PFSK-1 (cell line): ENCODE measurements at regions not wholly inside any gene's neighbourhood (a gene's known extent, or its start where the extent isn't known, plus 50 kb on each side); places are given as distances from the start of the nearest gene placed in this dataset.

Experiments used
- FOXP2 ChIP-seq: optimal IDR thresholded peaks from 2 replicates; pipeline ENCODE3; 2011; ENCODE audit warnings: borderline replicate concordance, control low read depth, inconsistent platforms; ENCODE audit not compliant: insufficient read depth; ENCODE audit errors: extremely low read length, extremely low read depth
- POLR2AphosphoS5 ChIP-seq: IDR thresholded peaks from 2 replicates; pipeline ENCODE4 v1.6.1; 2012; ENCODE audit warnings: low read depth, mild to moderate bottlenecking, control low read depth, low read length, moderate library complexity
- SIN3A ChIP-seq: IDR thresholded peaks from 2 replicates; pipeline ENCODE4 v1.6.1; 2012; ENCODE audit warnings: mild to moderate bottlenecking, low read length, moderate library complexity, borderline replicate concordance; ENCODE audit not compliant: insufficient read depth
- TAF1 ChIP-seq: IDR thresholded peaks from 2 replicates; pipeline ENCODE4 v1.6.1; 2012; ENCODE audit warnings: low read length, control low read depth, borderline replicate concordance; ENCODE audit not compliant: insufficient read depth
- TF ChIP-seq, protein P1 (sequence below), 2 experiments: IDR thresholded peaks; 2 replicates each; pipeline versions ENCODE4 v1.6.1 to v1.8.0; 2011 to 2012; ENCODE audit warnings: low read depth in 2 of 2, low read length in 2 of 2, control low read depth in 1 of 2, inconsistent platforms in 1 of 2, mild to moderate bottlenecking in 1 of 2, moderate library complexity in 1 of 2; ENCODE audit not compliant: insufficient read depth in 1 of 2

DNA sequence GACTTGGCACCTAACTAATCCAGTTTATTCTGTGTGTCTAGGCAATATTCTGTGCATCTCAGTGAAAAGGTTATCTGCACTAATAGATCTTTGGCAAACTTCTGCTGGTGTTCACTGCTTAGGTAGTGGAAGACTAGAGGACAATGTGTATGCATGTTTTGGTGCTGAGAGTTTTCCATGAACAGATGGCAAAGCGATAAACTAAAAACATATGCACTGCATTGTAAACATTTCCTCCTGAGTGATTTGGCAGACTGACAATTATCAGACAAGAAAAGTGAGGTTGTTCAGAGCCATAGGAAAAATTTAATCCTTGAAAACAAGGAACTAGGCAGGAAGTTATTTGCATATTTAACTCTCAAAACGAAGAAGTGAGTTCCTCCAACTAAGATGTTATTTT is 400.4 kb downstream of the ATP23 start:
- TF ChIP-seq POLR2AphosphoS5 (no peak), TAF1 (no peak), SIN3A (no peak), FOXP2 (no peak)
- TF ChIP-seq, protein P1, sequence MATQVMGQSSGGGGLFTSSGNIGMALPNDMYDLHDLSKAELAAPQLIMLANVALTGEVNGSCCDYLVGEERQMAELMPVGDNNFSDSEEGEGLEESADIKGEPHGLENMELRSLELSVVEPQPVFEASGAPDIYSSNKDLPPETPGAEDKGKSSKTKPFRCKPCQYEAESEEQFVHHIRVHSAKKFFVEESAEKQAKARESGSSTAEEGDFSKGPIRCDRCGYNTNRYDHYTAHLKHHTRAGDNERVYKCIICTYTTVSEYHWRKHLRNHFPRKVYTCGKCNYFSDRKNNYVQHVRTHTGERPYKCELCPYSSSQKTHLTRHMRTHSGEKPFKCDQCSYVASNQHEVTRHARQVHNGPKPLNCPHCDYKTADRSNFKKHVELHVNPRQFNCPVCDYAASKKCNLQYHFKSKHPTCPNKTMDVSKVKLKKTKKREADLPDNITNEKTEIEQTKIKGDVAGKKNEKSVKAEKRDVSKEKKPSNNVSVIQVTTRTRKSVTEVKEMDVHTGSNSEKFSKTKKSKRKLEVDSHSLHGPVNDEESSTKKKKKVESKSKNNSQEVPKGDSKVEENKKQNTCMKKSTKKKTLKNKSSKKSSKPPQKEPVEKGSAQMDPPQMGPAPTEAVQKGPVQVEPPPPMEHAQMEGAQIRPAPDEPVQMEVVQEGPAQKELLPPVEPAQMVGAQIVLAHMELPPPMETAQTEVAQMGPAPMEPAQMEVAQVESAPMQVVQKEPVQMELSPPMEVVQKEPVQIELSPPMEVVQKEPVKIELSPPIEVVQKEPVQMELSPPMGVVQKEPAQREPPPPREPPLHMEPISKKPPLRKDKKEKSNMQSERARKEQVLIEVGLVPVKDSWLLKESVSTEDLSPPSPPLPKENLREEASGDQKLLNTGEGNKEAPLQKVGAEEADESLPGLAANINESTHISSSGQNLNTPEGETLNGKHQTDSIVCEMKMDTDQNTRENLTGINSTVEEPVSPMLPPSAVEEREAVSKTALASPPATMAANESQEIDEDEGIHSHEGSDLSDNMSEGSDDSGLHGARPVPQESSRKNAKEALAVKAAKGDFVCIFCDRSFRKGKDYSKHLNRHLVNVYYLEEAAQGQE (IDR thresholded peaks at IDR 0.05; ENCODE audit: insufficient read depth in 1 of 2, low read depth in 2 of 2, low read length in 2 of 2), result no peak

DNA sequence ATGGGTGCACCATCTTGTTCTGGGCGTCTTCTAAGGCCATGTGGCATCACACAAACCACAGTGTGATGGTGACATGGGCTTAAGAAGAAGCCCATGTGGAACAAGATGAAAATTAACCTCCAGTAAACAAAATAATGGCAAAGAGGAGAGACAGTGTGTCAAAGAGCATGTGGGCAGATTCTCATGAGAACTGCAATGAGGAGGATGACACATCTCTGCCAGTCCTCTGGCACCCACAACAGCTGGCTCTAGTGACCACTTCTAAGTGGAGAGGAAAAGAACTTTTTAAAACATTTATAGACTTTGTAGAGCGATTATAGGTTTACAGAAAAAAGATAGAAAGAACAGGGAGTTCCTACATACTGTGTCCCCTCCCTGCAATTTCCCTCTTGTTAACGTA is 401.4 kb downstream of the ATP23 start:
- TF ChIP-seq, protein P1 (IDR thresholded peaks at IDR 0.05; ENCODE audit: insufficient read depth in 1 of 2, low read depth in 2 of 2, low read length in 2 of 2), result no peak

DNA sequence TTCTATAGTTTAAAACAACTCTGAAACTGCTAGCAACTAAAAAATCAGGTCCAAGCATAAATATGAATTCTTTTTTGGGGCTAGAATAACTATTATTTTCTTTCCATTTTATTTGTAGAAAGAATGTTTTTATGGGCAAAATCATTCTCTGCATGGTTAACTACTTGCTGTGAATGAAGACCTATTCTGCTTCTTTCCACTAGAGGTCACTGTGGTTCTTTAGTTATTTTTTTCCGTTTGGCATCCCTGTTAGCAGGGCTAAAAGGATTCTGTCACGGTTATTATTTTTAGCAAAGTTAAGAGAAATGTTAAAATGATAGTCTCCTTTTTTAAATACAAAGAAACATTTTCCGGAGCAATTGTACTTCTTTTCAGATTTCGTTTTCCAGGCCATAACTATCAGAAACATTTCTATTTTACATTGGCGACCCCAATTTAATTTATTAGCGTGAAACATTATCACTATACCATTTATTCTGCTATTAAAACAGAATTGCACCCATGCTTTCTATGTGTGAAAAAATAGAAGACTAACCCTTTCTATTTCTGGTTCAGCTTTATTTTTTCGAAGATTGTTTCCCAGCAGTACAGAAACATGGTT is 404.8 kb downstream of the ATP23 start:
- TF ChIP-seq FOXP2, result no peak
- no peak for TF ChIP-seq TAF1
- TF ChIP-seq, protein P1 (IDR thresholded peaks at IDR 0.05; ENCODE audit: insufficient read depth in 1 of 2, low read depth in 2 of 2, low read length in 2 of 2), result no peak
- no peak for TF ChIP-seq SIN3A
- TF ChIP-seq POLR2AphosphoS5, result no peak

DNA sequence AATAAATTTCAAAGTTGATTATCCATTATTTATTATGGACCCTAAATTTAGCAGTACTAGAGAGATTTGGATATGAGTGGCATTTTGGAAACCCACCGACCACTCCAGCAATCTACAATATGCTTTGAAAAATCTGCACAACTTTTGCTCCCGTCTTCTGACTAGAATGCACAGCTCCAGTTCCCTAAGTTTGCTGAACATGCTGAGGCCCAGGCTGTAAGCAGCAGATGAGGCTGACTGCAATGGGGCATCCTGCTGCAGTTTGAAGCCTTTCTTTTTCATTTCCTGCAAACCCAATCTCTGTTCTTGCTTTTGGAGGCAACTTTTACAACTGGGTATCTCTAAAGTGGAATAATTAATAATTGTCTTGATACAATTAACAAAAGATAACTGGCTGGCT is 405.8 kb downstream of the ATP23 start:
- TF ChIP-seq FOXP2 (no peak), SIN3A (no peak), POLR2AphosphoS5 (no peak), TAF1 (no peak)
- TF ChIP-seq, protein P1 (IDR thresholded peaks at IDR 0.05; ENCODE audit: insufficient read depth in 1 of 2, low read depth in 2 of 2, low read length in 2 of 2), result no peak

DNA sequence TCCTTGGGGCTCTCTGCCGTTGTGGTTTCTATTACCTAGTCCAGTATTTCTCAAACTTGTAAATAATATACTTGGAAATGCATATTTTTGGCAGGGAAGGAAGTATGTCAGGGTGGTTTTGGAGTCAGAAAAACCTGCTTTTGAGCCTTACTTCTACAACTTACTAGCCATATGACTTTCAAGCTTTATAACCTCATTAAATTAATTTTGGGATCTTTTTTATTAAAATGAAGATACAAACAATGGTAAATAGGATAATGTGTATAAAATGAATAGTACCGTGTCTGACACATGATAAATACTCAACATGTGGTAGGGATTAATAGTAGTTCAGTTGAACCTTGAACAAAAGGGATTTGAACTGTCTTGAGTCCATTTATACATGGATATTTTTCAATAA is 406.3 kb downstream of the ATP23 start:
- TF ChIP-seq POLR2AphosphoS5, result no peak
- no peak for TF ChIP-seq SIN3A
- TF ChIP-seq FOXP2, result no peak
- TF ChIP-seq, protein P1 (IDR thresholded peaks at IDR 0.05; ENCODE audit: insufficient read depth in 1 of 2, low read depth in 2 of 2, low read length in 2 of 2), result no peak
- TF ChIP-seq TAF1, result no peak
